Ovary (tissue), 7 donors: ENCODE measurements at regions not wholly inside any gene's neighbourhood (a gene's known extent, or its start where the extent isn't known, plus 50 kb on each side); places are given as distances from the start of the nearest gene placed in this dataset.

Experiments used
- DNase-seq, 5 donors: peaks; one replicate each; pipeline ENCODE4 v3.0.0-alpha.2; 2019 to 2020
- H3K27ac ChIP-seq, 2 donors: fragments of 200-600 bp; one replicate each; pipeline versions ENCODE4 v1.5.1 to v1.8.0; 2019 to 2022
- H3K27me3 ChIP-seq: fragments of 200-600 bp; one replicate; pipeline ENCODE4 v1.8.0; 2022
- H3K36me3 ChIP-seq: fragments of 200-600 bp; sonication (generic); one replicate; pipeline ENCODE4 v1.5.1; 2019
- H3K4me1 ChIP-seq: one replicate; pipeline ENCODE4 v1.8.1; 2013; ENCODE audit warnings: mild to moderate bottlenecking, moderate library complexity; ENCODE audit not compliant: insufficient read depth
- H3K4me3 ChIP-seq: fragments of 200-600 bp; sonication (generic); one replicate; pipeline ENCODE4 v1.5.1; 2017
- H3K9me3 ChIP-seq, 2 donors: fragments of 200-600 bp in 1 of 2; sonication (generic) in 1 of 2; one replicate each; pipeline versions ENCODE4 v1.5.1 to v1.8.1; 2013 to 2019; ENCODE audit warnings: mild to moderate bottlenecking in 1 of 2, moderate library complexity in 1 of 2
- CTCF ChIP-seq, 3 donors: fragments of 450-650 bp in 2 of 3; fragments of 200-600 bp in 1 of 3; IDR thresholded peaks; one replicate each; pipeline versions ENCODE4 v1.5.1 to v1.8.0; 2016 to 2022; ENCODE audit warnings: antibody characterized with exemption in 3 of 3, mild to moderate bottlenecking in 1 of 3
- EP300 ChIP-seq: sonication (generic); formaldehyde crosslinking; IDR thresholded peaks from one replicate; pipeline ENCODE4 v1.6.1; 2017; ENCODE audit warnings: antibody characterized with exemption
- POLR2A ChIP-seq: fragments of 450-650 bp; IDR thresholded peaks from one replicate; pipeline ENCODE4 v1.6.1; 2017; ENCODE audit warnings: antibody characterized with exemption, mild to moderate bottlenecking, moderate library complexity
- WGBS, 3 donors: extraction: QIAGEN DNeasy Blood & Tissue Kit in 1 of 3; methylation state at CpG; one replicate each; pipeline versions ENCODE4 v1.1.5 to v1.1.7; 2013 to 2017; 5-methylcytosine and 5-hydroxymethylcytosine counted together
- intact Hi-C, 4 donors: fragments of 100-400 bp; cut with DNase I; formaldehyde crosslinking; loops; one replicate each; pipeline versions ENCODE4 v1.11.0 to v1.15.1; 2022 to 2023
- donor health status: DM: no; HTN: no; CAD: no; lungs with moderate emphysema.
- donor health status: DM: no; HTN: no; CAD: no.
- donor health status: Bipolar disorder and iron deficiency.
- donor health status: DM: no; HTN: no; CAD: no.
- donor health status: DM: yes; HTN: yes; CAD: no.

- DNase-seq, result no peak
- TF ChIP-seq EP300 (no peak), POLR2A (no peak), CTCF (IDR thresholded peaks at IDR 0.05) (no peak)
- WGBS, 3 donors, result 79 to 80% (median 80%) methylated on average over 4 of the region's 4 CpGs
- H3K27me3 ChIP-seq, result no peaks in the 10 kb centered on the region
- intact Hi-C loops, result no loop called here
- H3K9me3 ChIP-seq, result no peaks in the 10 kb centered on the region
- H3K36me3 ChIP-seq, result no peaks in the 10 kb centered on the region
- H3K27ac ChIP-seq, result no peak overlapping the region
- no peak overlapping the region for H3K4me3 ChIP-seq
- H3K4me1 ChIP-seq, result no peaks in the 10 kb centered on the region
Observed at GRCh38 chr16:64162613-64163375, 959.1 kb downstream of the CDH11 start.

- Histone ChIP-seq H3K4me1 (no peaks in the 10 kb centered on the region), H3K4me3 (no peak overlapping the region), H3K27me3 (no peaks in the 10 kb centered on the region), H3K27ac (no peak overlapping the region), H3K36me3 (no peaks in the 10 kb centered on the region), H3K9me3 (no peaks in the 10 kb centered on the region)
- 37 to 57% (median 56%) methylated on average over 2 of the region's 2 CpGs for WGBS, 3 donors
- no peak for DNase-seq
- intact Hi-C loops, result no loop called here
- TF ChIP-seq POLR2A, result no peak
- no peak for TF ChIP-seq EP300
- no peak for TF ChIP-seq CTCF (IDR thresholded peaks at IDR 0.05)
Observed at GRCh38 chr16:64159976-64160375, 961.9 kb downstream of the CDH11 start.

- no peak overlapping the region for H3K4me3 ChIP-seq
- intact Hi-C loops, result no loop called here
- H3K36me3 ChIP-seq, result no peaks in the 10 kb centered on the region
- H3K4me1 ChIP-seq, result no peaks in the 10 kb centered on the region
- H3K27me3 ChIP-seq, result no peaks in the 10 kb centered on the region
- H3K27ac ChIP-seq, result no peak overlapping the region
- WGBS, 3 donors, result 88 to 94% (median 92%) methylated on average over 2 of the region's 2 CpGs
- no peak for DNase-seq
- no peak for TF ChIP-seq POLR2A
- TF ChIP-seq CTCF (IDR thresholded peaks at IDR 0.05), result no peak
- TF ChIP-seq EP300, result no peak
- no peaks in the 10 kb centered on the region for H3K9me3 ChIP-seq
Observed at GRCh38 chr16:64158941-64159588, 962.8 kb downstream of the CDH11 start.

GRCh38 chr16:64153718-64154117 is 968.1 kb downstream of the CDH11 start:
- Histone ChIP-seq H3K4me3 (no peak overlapping the region), H3K9me3 (no peaks in the 10 kb centered on the region), H3K27ac (no peak overlapping the region), H3K27me3 (no peaks in the 10 kb centered on the region), H3K36me3 (no peaks in the 10 kb centered on the region), H3K4me1 (no peaks in the 10 kb centered on the region)
- no peak for DNase-seq
- WGBS, 3 donors, result 74 to 88% (median 78%) methylated on average over 3 of the region's 3 CpGs
- no peak for TF ChIP-seq EP300
- TF ChIP-seq POLR2A, result no peak
- TF ChIP-seq CTCF (IDR thresholded peaks at IDR 0.05), result no peak
- intact Hi-C loops, result no loop called here
